Nephron (organoid): ENCODE measurements at regions not wholly inside any gene's neighbourhood (a gene's known extent, or its start where the extent isn't known, plus 50 kb on each side); places are given as distances from the start of the nearest gene placed in this dataset.

Source experiments
- H3K27ac Mint-ChIP-seq, 3 experiments: 2 replicates each; pipeline ENCODE4 v1.8.0; 2020; ENCODE audit warnings: mixed read lengths in 3 of 3, mild to moderate bottlenecking in 2 of 3, moderate library complexity in 1 of 3
- H3K27me3 Mint-ChIP-seq: 2 replicates; pipeline ENCODE4 v1.8.0; 2021; ENCODE audit warnings: low read depth, mild to moderate bottlenecking, moderate library complexity, mixed read lengths
- H3K36me3 Mint-ChIP-seq: 2 replicates; pipeline ENCODE4 v1.8.0; 2020; ENCODE audit warnings: low read depth, mixed read lengths
- H3K4me1 Mint-ChIP-seq: 2 replicates; pipeline ENCODE4 v1.8.0; 2020; ENCODE audit warnings: mixed read lengths
- H3K4me3 Mint-ChIP-seq, 3 experiments: 2 replicates each; pipeline ENCODE4 v1.8.0; 2020; ENCODE audit warnings: mild to moderate bottlenecking in 3 of 3, mixed read lengths in 3 of 3, moderate library complexity in 2 of 3
- H3K9me3 Mint-ChIP-seq: 2 replicates; pipeline ENCODE4 v1.8.0; 2020; ENCODE audit warnings: mixed read lengths
- TF ChIP-seq, protein P1 (sequence below), 3 experiments: fragments of 200-600 bp; sonication (generic); IDR thresholded peaks; one replicate each; pipeline ENCODE4 v1.5.0; 2021; ENCODE audit warnings: antibody characterized with exemption in 3 of 3; ENCODE audit not compliant: unreplicated experiment in 3 of 3

DNA sequence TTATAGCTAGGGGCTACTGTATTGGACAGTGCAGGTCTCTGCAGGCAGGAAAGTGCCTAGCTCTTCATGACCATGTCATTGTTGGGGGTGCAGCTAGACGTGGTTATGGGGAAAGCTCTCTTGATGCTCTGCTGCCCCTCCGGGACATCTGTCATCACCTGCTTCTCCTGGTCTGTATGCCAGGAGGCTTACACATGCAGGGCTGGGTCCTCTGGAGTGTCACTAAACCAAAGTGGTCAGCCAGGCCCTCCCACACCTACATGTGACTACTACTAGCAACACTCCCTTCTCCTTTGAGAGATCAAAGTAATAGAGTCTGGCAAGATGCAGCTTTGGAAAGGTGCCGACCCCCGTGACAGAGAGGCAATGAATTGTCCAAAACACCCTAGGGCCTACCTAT is 98.5 kb downstream of the SST start:
- H3K4me1 Mint-ChIP-seq: peaks cover 10% of the 10 kb centered on the region
- H3K9me3 Mint-ChIP-seq: no peaks in the 10 kb centered on the region
- no peak overlapping the region for H3K27ac Mint-ChIP-seq
- peaks cover 6% of the 10 kb centered on the region for H3K27me3 Mint-ChIP-seq
- TF ChIP-seq, protein P1, sequence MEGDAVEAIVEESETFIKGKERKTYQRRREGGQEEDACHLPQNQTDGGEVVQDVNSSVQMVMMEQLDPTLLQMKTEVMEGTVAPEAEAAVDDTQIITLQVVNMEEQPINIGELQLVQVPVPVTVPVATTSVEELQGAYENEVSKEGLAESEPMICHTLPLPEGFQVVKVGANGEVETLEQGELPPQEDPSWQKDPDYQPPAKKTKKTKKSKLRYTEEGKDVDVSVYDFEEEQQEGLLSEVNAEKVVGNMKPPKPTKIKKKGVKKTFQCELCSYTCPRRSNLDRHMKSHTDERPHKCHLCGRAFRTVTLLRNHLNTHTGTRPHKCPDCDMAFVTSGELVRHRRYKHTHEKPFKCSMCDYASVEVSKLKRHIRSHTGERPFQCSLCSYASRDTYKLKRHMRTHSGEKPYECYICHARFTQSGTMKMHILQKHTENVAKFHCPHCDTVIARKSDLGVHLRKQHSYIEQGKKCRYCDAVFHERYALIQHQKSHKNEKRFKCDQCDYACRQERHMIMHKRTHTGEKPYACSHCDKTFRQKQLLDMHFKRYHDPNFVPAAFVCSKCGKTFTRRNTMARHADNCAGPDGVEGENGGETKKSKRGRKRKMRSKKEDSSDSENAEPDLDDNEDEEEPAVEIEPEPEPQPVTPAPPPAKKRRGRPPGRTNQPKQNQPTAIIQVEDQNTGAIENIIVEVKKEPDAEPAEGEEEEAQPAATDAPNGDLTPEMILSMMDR (IDR thresholded peaks at IDR 0.05; ENCODE audit: unreplicated experiment in 3 of 3): no peak
- H3K36me3 Mint-ChIP-seq: no peaks in the 10 kb centered on the region
- no peak overlapping the region for H3K4me3 Mint-ChIP-seq

DNA sequence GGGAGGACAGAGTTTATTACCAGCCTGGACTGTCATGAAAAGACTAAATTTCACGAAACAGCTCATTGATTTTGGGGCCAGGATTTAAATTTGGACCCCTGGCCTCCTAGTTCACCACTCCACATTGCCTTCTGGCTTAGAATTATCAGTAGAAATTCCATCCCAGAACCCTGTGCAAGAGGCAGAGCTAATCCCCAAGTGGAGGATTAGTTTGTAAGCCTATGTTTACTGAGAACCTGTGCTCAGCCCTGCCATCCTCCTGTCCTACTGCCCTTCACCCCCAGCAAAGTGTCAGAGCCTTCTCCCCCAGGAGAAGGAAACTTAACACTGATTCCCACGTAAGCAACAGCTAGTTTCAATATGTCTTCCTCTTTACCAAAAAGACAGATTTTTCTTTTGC is 99.4 kb downstream of the SST start:
- H3K4me1 Mint-ChIP-seq: peaks cover 15% of the 10 kb centered on the region
- peaks cover 6% of the 10 kb centered on the region for H3K27me3 Mint-ChIP-seq
- no peak overlapping the region for H3K4me3 Mint-ChIP-seq
- H3K9me3 Mint-ChIP-seq: no peaks in the 10 kb centered on the region
- H3K27ac Mint-ChIP-seq: no peak overlapping the region
- TF ChIP-seq, protein P1 (IDR thresholded peaks at IDR 0.05; ENCODE audit: unreplicated experiment in 3 of 3): no peak
- no peaks in the 10 kb centered on the region for H3K36me3 Mint-ChIP-seq

DNA sequence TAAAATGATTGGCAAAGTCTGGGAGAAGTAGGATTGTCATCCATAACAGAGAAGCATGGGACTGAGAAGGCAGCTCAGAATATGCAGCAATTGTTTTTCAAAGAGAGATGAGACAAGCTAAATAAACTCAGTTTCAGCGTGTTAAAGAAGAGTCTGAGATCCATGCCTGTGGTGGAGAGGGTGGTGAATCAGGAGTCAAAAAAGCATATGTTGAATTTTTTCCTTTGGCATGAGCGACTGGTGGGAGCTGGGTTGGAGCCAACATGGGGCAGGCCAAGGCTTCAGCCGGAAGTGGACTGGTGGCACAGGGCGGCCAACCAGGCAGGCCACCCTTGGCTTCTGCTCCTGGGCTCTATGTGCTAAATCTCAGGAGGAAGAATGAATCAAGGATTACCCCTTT is 102.0 kb downstream of the SST start:
- H3K27ac Mint-ChIP-seq: peak overlapping the region in 1 of 3 experiments; percentile 62
- H3K36me3 Mint-ChIP-seq: no peaks in the 10 kb centered on the region
- H3K4me3 Mint-ChIP-seq: no peak overlapping the region
- peaks cover 15% of the 10 kb centered on the region for H3K4me1 Mint-ChIP-seq
- H3K27me3 Mint-ChIP-seq: peaks cover 6% of the 10 kb centered on the region
- H3K9me3 Mint-ChIP-seq: no peaks in the 10 kb centered on the region
- TF ChIP-seq, protein P1 (IDR thresholded peaks at IDR 0.05; ENCODE audit: unreplicated experiment in 3 of 3): no peak

DNA sequence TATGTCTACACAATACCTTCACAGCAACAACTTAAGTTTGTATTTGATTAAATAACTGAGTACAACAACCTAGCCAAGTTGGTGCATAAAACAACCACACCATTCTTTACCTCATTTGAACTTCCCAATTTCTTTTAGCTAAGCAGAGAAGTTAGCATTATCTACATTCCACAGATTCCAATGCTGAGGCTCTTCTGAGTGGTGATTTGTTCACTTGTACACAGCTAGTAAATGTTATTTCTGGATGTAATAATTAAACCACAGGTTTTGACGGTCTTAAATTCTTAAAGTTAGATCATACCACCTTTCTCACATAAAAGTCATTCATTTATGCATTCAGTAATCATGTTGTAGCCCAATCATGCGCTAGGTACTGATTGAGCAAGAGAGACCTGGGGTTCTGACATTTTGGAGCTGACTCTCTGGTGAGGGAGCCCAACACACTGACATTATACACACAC is 102.5 kb downstream of the SST start:
- Mint-ChIP-seq H3K9me3 (no peaks in the 10 kb centered on the region), H3K27me3 (peaks cover 6% of the 10 kb centered on the region), H3K36me3 (no peaks in the 10 kb centered on the region), H3K4me1 (peaks cover 15% of the 10 kb centered on the region), H3K4me3 (no peak overlapping the region), H3K27ac (peak overlapping the region in 2 of 3 experiments; percentile 19 to 62)
- TF ChIP-seq, protein P1 (IDR thresholded peaks at IDR 0.05; ENCODE audit: unreplicated experiment in 3 of 3): no peak

DNA sequence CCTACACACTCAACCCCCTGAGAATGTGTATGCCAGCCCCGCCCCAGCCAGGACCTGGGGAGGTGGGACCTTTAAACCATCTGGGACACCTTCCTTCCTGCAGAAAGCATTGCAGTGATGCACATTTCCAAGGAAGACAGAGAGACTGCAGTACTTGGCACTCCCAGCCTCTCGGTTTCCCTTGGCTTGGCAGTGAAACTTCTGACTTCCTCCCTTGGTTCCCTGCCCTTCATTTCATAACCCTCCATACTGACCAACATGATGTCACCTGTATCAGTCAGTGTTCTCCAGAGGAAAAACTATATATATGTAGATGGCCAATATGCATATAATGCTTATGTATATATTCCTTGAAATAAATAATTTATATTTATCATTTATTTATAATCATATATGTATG is 103.2 kb downstream of the SST start:
- Mint-ChIP-seq H3K27me3 (peaks cover 6% of the 10 kb centered on the region), H3K4me3 (no peak overlapping the region), H3K9me3 (no peaks in the 10 kb centered on the region), H3K36me3 (no peaks in the 10 kb centered on the region), H3K27ac (no peak overlapping the region), H3K4me1 (peaks cover 15% of the 10 kb centered on the region)
- TF ChIP-seq, protein P1 (IDR thresholded peaks at IDR 0.05; ENCODE audit: unreplicated experiment in 3 of 3): no peak

DNA sequence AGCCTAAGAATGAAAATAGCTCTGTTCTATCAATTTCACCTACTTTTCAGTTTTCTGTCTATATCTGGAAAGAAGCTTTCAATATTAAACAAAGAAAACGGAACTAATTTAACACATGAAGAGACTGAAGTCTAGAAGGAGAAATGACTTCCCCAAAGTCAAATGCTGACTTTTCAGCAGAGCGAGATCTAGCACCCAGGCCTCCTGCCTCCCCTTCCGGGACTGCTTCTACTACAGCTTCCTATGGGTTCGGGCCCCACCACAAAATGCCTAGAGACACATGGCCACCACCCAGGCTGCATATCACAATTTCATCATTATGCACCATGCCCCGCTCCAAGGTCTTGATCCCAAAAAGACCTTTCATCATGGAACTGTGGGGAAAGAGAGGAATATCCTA is 104.5 kb downstream of the SST start:
- Mint-ChIP-seq H3K4me3 (no peak overlapping the region), H3K27me3 (peaks cover under 1% of the 10 kb centered on the region), H3K4me1 (peaks cover 15% of the 10 kb centered on the region), H3K27ac (no peak overlapping the region), H3K36me3 (no peaks in the 10 kb centered on the region), H3K9me3 (no peaks in the 10 kb centered on the region)
- TF ChIP-seq, protein P1 (IDR thresholded peaks at IDR 0.05; ENCODE audit: unreplicated experiment in 3 of 3): no peak
